GM18511 (cell line): ENCODE measurements at regions not wholly inside any gene's neighbourhood (a gene's known extent, or its start where the extent isn't known, plus 50 kb on each side); places are given as distances from the start of the nearest gene placed in this dataset.

Experiments
- ATAC-seq: cut with Tn5 transposase; IDR thresholded peaks from one replicate; pipeline ENCODE4 v1.9.1; 2021; ENCODE audit warnings: mild to moderate bottlenecking, moderate library complexity; ENCODE audit not compliant: unreplicated experiment

DNA sequence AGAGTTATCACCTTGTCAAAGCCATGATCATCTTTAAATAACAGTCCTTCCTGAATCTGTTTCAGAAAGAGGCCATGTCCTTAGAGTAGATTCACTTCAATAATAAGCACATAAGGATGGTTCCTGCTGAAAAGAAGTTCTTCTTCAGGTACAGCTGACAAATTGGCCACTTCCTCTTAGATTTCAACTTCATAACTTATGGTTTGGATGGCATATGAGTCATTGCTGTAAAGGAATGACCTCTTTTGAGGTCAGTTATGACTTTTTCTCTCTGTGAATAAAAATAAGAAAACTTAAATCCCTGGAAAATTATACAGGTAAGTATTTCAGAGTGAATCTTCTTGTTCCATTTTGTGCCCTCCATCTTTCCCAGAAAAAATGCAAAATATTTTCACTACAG, 555.3 kb upstream of the ZNF462 start:
- peak; percentile 50 for ATAC-seq

GRCh38 chr9:106309925-106310324, 553.0 kb upstream of the ZNF462 start:
- ATAC-seq = no peak

- no peak for ATAC-seq
Measured at GRCh38 chr9:106310782-106311181, 552.2 kb upstream of the ZNF462 start.

- ATAC-seq = no peak
Measured at GRCh38 chr9:106312906-106313305, 550.1 kb upstream of the ZNF462 start.

GRCh38 chr9:106314476-106314875, 548.5 kb upstream of the ZNF462 start:
- no peak for ATAC-seq

DNA sequence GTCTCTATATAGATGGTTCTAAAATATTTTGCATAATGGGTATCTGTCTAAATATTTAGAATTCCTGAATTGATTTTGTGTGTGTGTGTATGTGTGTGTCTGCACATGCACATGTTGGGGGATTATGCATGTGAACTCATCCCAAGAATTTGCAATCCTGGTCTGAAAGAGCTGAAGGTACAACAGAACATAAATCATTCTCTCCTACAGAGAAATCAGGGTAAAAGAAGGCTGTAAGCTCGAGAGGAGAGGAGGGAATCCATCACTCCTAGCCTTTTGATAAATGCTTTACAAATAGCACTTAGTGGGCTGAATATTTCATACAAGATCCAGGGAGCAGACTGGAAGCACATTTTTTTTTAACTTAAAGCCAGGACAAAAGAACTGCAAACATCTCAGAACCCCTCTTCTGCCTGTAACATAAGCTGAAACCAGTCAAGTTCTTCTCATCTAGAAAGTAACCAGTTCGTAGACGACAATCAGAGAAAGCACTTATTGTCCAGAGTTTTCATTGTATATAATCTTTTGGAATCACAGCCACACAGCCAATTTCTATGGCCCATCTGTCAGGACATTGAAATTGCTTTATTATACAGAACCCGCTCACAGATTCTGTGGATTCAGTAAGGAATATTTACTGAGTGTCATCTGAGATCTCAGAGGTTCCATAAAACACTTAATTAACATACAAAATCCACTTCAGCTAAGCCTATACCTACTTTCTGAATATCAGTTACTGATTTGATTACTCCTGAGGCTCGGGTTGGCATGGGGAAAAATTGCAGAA, 541.4 kb upstream of the ZNF462 start:
- ATAC-seq = no peak

DNA sequence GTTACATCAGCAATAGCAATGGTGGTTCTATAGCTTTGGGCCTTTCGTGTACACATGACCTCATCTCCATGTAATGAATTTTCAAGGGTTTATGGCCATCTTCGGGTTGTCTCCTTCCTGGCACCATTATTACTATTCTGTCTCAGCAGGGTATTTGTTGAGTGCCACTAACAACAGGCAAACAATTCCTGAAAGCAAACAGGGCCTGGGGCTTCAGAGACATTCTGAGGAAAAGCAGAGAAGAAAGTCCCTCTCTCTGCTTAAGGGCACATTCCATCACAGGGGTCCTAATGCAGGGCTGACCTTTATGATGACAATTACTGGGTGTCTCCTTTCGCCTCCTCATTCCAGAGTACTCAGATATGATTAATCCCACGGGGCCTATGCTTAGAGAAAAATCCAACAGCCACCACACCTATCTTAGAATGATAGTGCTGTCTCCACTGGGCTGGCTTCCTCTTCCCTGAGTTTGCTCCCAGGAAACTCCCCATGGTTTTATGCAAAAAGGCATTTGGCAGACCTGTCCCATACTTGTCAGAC, 540.2 kb upstream of the ZNF462 start:
- no peak for ATAC-seq

DNA sequence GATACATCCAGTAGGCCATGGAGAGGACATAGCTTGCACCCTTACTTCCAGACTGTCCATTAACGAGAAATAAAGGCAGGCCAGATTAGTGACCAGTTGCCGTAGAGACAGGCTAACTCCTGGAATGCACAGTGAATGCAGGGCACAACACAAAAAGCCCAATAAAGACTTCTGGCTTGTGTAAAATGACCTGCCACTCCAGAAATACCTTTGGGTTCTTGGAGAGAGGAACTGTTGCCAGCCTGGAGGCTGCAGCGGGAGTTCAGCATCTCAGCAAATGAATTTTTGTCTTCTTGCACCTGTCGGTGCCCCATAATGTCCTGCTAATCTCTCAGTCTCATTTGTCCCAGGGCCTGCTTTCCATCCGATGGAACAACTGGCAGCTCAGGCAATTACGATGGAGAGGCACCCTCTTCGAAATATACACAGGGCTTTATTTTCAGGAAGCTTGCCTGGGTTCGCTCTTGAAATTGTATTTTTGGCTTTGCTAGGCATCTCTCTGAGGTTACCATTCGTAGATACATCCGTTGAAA, 538.8 kb upstream of the ZNF462 start:
- no peak for ATAC-seq

DNA sequence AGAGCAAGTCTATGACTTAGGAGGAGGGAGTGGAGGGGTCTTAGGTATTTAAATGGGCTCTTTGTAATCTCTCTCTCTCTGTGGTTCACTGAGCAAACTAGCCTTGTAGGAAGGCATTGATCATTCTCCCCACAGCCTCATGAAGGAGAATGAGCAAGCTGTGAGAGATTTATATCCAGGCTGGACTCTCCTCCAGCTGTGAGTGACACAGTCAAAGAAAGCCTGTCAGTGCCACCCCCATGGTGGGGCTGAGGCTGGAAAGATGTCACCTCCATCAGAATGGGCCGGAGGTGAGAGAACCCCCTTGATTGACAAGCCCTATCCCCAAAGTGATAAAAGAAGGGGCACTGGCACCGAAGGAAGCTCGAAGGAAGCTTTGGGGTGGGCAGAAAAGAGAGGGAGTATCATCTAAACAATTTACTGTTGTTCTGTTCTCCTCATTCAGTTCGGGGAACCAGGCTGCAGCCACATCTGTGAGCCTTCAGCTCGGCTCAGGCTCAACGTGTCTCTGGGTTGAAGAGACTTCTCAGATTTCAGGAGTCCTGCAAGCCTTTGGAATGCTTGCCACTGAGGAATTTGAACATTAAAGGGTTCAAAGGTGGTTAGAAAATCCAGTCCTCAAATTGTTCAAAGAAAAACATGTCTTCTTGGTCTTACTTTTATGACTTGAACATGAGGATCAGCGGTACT, 538.2 kb upstream of the ZNF462 start:
- ATAC-seq = no peak

- ATAC-seq = peak; percentile 68
Measured at GRCh38 chr9:106326493-106326892, 536.5 kb upstream of the ZNF462 start.

- no peak for ATAC-seq
Measured at GRCh38 chr9:106333481-106333880, 529.5 kb upstream of the ZNF462 start.

DNA sequence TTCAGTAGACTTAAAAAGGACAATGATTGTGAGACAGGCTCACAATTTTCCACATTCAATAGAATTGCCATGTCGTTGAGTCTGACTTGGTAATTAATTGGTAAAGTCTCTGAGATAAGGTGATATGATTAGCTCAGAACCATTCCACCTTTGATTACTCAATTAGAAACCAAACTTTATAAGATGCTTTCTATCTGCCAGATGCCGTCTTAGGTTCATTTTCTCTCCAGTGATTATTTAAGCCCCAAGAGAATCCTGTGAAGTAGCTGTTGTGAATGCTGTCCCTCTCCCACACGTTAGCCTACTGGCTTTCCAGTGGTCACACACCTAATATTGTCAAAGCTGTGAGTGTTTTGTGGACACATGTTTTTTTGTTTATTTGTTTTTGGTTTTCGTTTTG, 528.9 kb upstream of the ZNF462 start:
- no peak for ATAC-seq

DNA sequence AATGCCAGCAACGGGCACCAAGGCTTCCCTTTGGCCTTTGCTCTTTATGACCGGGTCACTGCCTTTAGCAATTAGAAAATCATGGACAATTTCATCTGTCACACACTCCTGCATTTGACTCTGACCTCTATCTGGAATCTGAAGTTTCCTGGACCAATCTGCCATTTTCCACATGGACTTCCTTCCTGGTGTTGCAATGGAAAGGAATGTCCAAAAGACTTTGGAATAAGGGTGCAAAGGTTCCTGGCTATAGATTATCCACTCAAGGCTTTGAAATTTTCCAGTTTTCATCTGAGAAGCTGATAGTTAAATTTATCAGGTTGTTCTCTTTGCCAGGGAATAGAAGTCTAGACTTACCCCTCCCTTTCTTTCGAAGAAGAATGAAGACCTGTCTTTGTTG, 523.1 kb upstream of the ZNF462 start:
- no peak for ATAC-seq

DNA sequence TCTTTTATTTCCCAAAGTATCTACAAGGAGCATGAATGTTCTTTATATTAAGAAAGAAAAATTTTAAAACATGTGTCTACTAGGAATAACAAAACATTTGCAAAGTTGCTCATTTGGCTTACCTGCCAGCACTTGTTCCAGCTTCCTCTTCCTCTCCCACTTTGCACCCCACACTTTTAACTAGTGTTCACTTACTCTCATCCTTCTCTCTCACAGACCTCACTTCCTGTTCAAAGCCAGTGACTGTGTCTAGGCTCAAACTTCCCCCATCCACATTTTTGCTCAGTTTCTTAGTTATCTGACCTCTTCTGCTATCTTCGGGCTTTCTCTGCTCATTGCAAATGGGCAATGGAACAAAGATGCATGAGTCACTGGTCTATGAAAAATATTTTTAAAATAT, 512.2 kb upstream of the ZNF462 start:
- ATAC-seq = no peak

- ATAC-seq = no peak
Measured at GRCh38 chr9:106356924-106357323, 506.0 kb upstream of the ZNF462 start.

DNA sequence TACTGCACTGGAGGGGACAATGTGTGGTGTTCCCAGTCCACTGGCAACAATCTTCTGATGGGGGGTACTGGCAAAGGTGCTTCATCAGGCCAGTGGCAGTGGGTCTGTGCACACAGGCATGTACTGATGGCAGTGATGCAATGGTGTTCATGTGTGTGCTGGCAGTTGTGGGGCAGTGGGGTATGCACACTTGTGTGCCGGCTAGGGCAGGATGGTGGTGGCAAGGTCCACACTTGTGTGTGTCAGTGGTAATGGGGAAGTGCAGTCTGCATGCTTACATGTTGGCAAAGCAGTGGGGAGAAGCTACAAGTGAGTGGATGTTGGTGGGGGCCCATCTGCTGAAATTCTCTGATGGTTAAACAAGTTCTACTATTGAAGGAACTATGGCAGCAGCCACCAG, 504.6 kb upstream of the ZNF462 start:
- ATAC-seq = no peak

DNA sequence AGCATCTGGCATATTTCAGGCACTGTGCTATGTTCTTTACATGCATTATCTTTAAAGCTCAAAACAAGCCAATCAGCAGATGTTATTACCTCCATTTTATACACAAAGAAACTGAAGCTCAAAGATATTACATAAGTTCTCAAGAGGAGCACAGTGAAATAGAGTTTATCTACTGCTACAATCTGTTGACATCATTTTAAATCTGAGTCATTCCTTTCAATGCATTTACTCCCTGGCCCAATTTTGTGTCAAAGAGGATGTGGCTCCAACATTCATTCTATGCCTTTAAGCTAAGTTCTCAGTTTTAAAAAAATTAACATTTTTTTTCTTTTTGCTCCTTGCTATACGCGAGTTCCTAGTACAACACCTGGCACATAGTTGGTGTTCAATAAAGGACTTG, 486.3 kb upstream of the ZNF462 start:
- no peak for ATAC-seq

- no peak for ATAC-seq
Measured at GRCh38 chr9:106383072-106383471, 479.9 kb upstream of the ZNF462 start.

DNA sequence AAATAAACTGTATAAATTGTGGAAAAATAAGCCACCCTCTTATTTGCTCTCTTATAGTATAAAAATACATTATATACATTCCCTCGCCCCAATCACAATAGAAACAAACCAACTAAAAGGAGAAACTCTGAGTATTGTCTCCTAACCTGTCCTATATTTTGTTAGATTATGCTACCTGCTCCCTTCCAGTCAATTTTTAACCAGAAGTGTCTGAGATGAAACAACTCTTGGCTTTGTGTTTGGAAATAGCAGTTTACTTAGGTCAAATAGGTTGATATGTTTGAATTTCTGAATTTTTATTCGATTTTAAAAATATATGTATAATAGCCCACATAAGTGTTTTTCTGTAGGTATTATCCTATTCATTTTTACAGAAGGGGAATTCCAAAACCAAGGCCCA, 475.0 kb upstream of the ZNF462 start:
- ATAC-seq = no peak

- ATAC-seq = no peak
Measured at GRCh38 chr9:106393226-106393625, 469.7 kb upstream of the ZNF462 start.

DNA sequence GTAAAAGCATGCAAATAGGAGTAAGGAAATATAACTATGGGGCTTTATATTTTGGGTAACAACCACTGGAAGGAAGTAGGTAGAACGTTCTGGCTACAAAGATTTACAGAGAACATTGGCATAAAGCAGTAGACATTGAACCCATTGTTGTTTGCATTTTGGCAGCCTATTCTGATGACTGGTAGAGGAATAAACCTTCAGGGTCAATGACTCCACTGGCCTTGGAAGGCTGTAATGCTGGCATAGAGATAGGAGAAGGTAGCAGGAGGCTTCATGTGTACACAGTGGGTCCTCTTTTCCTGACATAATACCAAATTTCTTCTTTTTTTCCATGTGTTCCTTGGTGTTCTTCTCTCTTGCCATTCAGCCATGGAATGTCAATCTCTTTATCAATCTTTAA, 462.8 kb upstream of the ZNF462 start:
- no peak for ATAC-seq

GRCh38 chr9:106400950-106401349, 462.0 kb upstream of the ZNF462 start:
- no peak for ATAC-seq
